ENCODE measurements at regions not wholly inside any gene's neighbourhood (a gene's known extent, or its start where the extent isn't known, plus 50 kb on each side); places are given as distances from the start of the nearest gene placed in this dataset.
"Not testable (repeated sequence)": the region's sequence is repeated elsewhere in the genome, so short reads cannot be mapped to it uniquely, and the experiment has no call there.

GRCh38 chr5:135279328-135279727, 119.7 kb downstream of the MACROH2A1 start:
- DNase-seq: no peak

DNA sequence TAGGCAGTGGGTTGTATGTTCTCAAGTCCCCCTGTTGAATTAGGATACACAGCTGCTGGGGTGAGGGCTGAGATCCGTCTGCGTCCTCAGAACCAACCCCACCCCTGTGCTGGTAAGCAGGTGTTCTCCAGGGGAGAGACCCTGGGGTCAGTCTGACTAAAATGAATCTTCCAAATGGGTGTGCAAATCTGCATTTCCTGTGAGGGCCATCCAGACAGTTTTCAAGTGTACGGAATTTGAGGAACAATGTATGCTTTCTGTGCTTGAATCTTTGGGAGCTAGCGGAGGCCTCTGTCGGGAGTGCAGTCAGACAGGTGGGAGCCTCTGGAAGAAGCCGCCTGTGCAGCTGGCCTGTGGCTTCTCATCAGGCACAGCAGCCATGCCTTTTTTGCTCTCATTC, 122.9 kb downstream of the MACROH2A1 start:
- DNase-seq: no peak

GRCh38 chr5:135273212-135273611, 125.8 kb downstream of the MACROH2A1 start:
- no peak for DNase-seq

DNA sequence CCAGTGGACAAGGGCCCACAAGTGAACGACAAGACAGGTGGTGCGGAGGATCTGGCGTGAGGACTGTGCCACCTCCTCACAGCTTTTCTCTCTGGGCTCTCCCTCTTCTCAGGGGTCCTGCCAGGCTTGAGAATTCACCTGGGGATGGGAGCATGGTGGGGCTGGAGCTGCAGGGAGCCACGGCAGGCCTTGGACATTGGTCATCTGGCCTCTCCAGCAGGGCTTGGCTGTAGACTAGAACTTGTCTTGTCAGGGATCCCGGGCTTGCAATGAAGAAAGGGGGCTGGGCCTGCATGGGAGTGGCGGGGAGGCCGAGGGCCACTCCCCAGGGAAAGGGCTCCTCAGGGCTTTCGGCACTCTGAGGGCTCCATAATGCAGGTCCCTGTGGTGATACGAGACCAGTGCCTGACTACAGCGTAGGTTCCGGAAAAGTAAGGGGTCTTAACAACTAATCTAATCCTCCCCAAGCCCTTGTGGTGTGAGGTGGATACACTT, 126.7 kb downstream of the MACROH2A1 start:
- DNase-seq: no peak

- no peak for DNase-seq
Observed at GRCh38 chr5:135271533-135272310, 127.3 kb downstream of the MACROH2A1 start.

GRCh38 chr5:135269931-135270421, 129.1 kb downstream of the MACROH2A1 start:
- no peak for DNase-seq

DNA sequence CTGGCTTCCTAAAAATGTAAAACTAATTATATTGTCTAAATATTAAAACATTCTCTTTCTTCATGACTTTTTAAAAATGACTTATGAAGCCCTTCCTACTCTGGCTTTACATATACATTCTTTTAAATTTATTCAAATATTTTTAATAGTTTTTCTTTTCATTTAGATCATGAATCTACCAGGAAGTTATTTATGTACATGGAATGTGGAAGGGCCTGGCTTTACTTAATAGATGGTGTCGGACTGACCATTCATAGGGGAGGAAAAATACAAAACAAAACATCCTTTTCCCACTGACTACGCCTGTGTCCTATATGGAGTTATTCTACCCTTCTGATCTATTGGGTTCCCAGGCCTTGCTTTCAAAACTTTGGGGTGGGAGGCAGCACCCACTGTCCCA, 129.8 kb downstream of the MACROH2A1 start:
- DNase-seq: no peak

GRCh38 chr5:135266975-135267374, 132.1 kb downstream of the MACROH2A1 start:
- no peak for DNase-seq

DNA sequence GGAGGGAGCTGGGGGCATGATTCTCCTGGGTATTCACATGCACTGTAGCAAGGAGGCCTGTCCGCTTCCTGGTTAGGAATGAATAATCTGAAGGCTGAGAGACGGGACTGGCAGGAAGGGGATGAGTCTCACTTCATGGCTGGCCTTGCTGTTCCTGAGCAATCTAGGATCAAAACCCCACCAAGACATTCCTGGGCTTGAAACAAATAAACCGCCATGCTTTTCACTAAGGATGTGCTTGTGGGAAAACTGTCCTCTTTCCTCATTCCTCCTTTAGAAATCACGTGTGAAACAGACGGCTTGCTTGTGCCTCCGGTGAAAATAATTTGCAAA, 132.8 kb downstream of the MACROH2A1 start:
- DNase-seq: no peak

DNA sequence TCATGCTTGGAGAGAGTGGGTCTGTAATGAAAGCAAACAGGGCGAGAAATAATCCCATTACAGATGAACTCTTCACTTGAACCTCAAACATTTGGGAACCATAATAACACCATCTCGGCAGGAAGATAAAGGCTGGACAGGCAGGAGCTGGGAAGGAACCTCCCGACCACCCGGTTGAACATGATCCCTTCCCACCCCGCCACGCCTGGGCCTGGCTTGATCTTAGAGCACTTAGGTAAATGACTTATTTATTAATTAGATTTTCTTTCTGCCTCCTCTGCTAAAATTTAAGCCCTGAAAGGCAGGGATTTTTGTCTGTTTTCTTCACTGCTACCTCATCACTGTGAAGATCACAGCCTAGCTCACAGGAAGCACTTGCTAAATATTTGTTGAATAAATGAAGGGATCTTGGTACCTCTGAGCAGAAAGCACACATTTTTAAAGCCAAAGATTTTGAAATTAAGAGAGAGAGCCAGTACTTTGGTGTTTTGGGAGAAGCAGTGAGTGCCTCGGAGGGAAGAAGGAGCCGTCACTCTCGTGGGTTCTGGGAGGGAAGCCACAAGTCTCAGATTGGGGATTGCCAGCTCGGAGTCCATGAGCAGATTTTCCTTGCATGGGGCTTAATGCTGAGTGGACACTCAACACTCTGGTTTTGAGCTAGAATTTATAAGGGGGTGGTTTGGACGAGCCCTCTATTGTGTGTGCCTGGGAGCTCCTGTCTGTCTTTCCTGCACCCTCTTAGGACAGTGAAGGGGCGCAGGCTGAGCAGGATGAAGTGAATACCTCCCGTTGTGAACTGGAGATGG, 133.3 kb downstream of the MACROH2A1 start:
- DNase-seq: no peak

- no peak for DNase-seq
Observed at GRCh38 chr5:135264451-135265440, 134.3 kb downstream of the MACROH2A1 start.

- DNase-seq: no peak
Observed at GRCh38 chr5:135263022-135263668, 135.9 kb downstream of the MACROH2A1 start.

- no peak for DNase-seq
Observed at GRCh38 chr5:135262364-135262763, 136.7 kb downstream of the MACROH2A1 start.

GRCh38 chr5:135260108-135260507, 138.9 kb downstream of the MACROH2A1 start:
- not testable (repeated sequence) for DNase-seq

GRCh38 chr5:135255461-135256178, 143.4 kb downstream of the MACROH2A1 start:
- DNase-seq: no peak

DNA sequence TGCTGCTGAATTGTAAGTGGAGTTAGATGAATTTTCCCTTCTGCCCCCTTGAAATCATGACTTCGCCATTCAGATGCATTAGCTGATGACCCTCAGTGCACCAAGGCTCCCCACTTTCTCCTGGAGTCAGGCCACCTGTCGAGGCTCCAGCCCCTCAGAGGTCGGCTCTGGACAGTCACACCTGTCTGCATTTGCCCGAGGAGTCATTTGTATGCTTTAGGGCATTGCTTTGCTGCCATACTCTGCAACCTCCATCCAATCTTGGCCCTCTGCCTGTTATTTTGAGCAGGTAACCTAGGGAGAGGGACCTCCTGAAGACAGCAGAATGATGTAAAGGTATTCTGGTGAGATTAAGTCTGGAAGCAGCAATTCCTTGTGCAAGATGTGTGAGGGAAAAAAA, 144.8 kb downstream of the MACROH2A1 start:
- no peak for DNase-seq

GRCh38 chr5:135253601-135254178, 145.3 kb downstream of the MACROH2A1 start:
- no peak for DNase-seq

GRCh38 chr5:135251093-135251492, 147.9 kb downstream of the MACROH2A1 start:
- no peak for DNase-seq

DNA sequence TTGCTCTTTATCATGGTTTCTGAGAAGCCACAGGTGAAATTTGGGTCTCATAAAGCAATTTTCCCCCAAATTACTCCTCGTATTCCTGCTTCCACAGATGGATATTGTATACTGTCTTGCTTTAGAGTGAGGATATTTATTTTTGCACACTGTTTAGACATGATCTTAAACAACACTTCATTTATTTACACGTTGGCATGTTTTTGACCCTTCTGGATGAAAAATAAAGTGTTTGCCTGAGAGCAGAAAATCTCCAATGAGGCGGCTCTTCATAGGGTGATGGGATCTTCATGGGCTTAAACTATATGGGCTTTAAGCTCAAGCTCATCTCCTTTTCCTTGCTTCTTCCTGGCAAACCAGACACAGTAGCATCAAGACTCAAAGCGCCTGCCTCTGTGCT, 148.4 kb downstream of the MACROH2A1 start:
- DNase-seq: no peak

DNA sequence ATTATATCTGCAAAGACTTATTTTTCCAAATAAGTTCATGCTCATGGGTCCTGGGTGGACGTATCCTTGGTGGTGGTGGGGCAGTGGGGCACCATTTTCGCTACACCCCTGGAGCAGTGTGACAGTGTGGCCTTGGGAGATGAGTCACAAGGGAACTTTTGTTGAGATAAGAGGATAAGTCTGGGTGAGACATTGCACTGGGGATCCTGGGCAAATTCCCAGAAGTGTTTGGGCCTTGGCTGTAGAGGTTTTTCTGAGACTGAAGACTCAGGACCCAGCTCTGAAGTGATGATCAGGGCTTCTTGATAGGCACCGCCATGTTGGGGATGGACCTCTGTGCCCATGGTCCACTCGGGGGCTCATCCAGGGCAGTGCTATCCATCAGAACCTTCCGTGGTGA, 149.4 kb downstream of the MACROH2A1 start:
- no peak for DNase-seq

DNA sequence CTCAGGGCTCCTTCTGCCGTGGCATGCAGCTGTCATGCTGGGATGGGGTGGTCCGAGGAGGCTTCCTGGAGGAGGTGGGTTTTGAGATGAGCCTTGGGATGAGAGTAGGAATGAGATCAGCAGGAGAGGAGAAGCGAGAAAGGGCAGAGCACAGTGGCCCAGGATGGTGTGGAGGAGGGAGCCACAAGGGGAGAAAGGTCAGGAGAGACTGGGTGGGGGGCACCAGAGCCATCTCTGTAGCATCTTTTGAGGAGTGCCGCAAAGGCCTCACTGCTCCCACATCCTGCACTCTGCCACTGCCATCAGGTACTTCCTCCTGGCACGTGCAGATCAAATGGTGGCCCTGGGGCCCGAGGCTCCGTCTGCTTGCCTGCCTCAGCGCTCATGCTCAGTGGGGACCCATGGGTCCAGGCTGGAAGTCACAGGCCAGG, 150.2 kb downstream of the MACROH2A1 start:
- no peak for DNase-seq

Data from effector CD8-positive, alpha-beta T cell (primary cell).